ENCODE measurements at regions not wholly inside any gene's neighbourhood (a gene's known extent, or its start where the extent isn't known, plus 50 kb on each side); places are given as distances from the start of the nearest gene placed in this dataset.
A peak's percentile ranks its signal among the peaks of the same experiment; 100 is the strongest.

GRCh38 chr4:142955501-142955900 is 109.4 kb upstream of the INPP4B start:
- TF ChIP-seq TCF12 (IDR thresholded peaks at IDR 0.05; ENCODE audit: low read depth) (no peak), CREB1 (IDR thresholded peaks at IDR 0.05; ENCODE audit: low read depth) (no peak), USF1 (IDR thresholded peaks at IDR 0.05) (no peak), MAX (IDR thresholded peaks at IDR 0.05) (no peak), EP300 (IDR thresholded peaks at IDR 0.05; ENCODE audit: borderline replicate concordance) (no peak), TAF1 (IDR thresholded peaks at IDR 0.05; ENCODE audit: low read depth) (no peak), CEBPB (IDR thresholded peaks at IDR 0.05) (no peak), NFIC (IDR thresholded peaks at IDR 0.05) (no peak), YY1 (IDR thresholded peaks at IDR 0.05; ENCODE audit: low read depth) (no peak), ZBTB7A (IDR thresholded peaks at IDR 0.05; ENCODE audit: low read depth) (no peak), RAD21 (IDR thresholded peaks at IDR 0.05; ENCODE audit: low read depth) (no peak), FOXM1 (IDR thresholded peaks at IDR 0.05; ENCODE audit: borderline replicate concordance, low read depth) (no peak), EGR1 (IDR thresholded peaks at IDR 0.05) (no peak), REST (IDR thresholded peaks at IDR 0.05; ENCODE audit: low read depth) (no peak), TEAD4 (IDR thresholded peaks at IDR 0.05) (no peak)

- TF ChIP-seq MAX (IDR thresholded peaks at IDR 0.05) (no peak), YY1 (IDR thresholded peaks at IDR 0.05; ENCODE audit: low read depth) (no peak), REST (IDR thresholded peaks at IDR 0.05; ENCODE audit: low read depth) (no peak), CEBPB (IDR thresholded peaks at IDR 0.05) (peak; percentile 98), FOXM1 (IDR thresholded peaks at IDR 0.05; ENCODE audit: borderline replicate concordance, low read depth) (peak; percentile 60; the same call in 1 of the 2 replicates), TAF1 (IDR thresholded peaks at IDR 0.05; ENCODE audit: low read depth) (no peak), USF1 (IDR thresholded peaks at IDR 0.05) (no peak), EP300 (IDR thresholded peaks at IDR 0.05; ENCODE audit: borderline replicate concordance) (peak; percentile 82), TEAD4 (IDR thresholded peaks at IDR 0.05) (peak; percentile 78), RAD21 (IDR thresholded peaks at IDR 0.05; ENCODE audit: low read depth) (no peak), TCF12 (IDR thresholded peaks at IDR 0.05; ENCODE audit: low read depth) (peak; percentile 88), NFIC (IDR thresholded peaks at IDR 0.05) (peak; percentile 47), EGR1 (IDR thresholded peaks at IDR 0.05) (no peak), CREB1 (IDR thresholded peaks at IDR 0.05; ENCODE audit: low read depth) (no peak), ZBTB7A (IDR thresholded peaks at IDR 0.05; ENCODE audit: low read depth) (no peak)
Observed at GRCh38 chr4:142959173-142959572, 113.1 kb upstream of the INPP4B start.

DNA sequence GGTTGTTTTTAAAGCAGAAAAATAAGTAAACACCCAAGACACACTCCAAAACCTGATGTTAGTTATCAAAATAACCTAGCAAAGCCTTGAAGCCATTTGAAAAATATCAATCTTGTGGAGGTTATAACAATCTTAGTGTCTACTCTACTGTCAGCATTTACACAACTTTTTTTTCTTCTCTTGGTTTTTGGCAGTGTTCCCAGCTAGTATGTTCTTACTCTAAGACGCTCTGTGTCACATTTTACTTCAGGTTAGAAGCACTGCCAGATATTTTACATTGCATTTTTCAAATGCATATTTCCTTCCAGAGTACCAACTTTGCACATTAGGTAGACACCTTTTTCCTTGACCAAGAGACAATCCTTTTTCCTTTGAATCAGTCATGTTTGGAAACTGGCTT is 114.0 kb upstream of the INPP4B start:
- no peak for TF ChIP-seq ZBTB7A (IDR thresholded peaks at IDR 0.05; ENCODE audit: low read depth)
- no peak; the same call in 1 of the 2 replicates for TF ChIP-seq MAX (IDR thresholded peaks at IDR 0.05)
- TF ChIP-seq REST (IDR thresholded peaks at IDR 0.05; ENCODE audit: low read depth) = no peak
- no peak for TF ChIP-seq TEAD4 (IDR thresholded peaks at IDR 0.05)
- TF ChIP-seq NFIC (IDR thresholded peaks at IDR 0.05) = peak; percentile 48

GRCh38 chr4:142960867-142961644 is 115.0 kb upstream of the INPP4B start:
- no peak for TF ChIP-seq TCF12 (IDR thresholded peaks at IDR 0.05; ENCODE audit: low read depth)
